Heart left ventricle (tissue), 16 donors: ENCODE measurements at regions not wholly inside any gene's neighbourhood (a gene's known extent, or its start where the extent isn't known, plus 50 kb on each side); places are given as distances from the start of the nearest gene placed in this dataset.

Experiments
- ATAC-seq, 4 donors: fragments of 200-7000 bp; cut with Tn5 transposase; one replicate each; pipeline ENCODE4 v1.9.1; 2020 to 2022; ENCODE audit warnings: moderate library complexity in 4 of 4, mild to moderate bottlenecking in 3 of 4, moderate number of reproducible peaks in 1 of 4
- DNase-seq, 5 donors: peaks; one replicate each; pipeline ENCODE4 v3.0.0-alpha.2; 2020
- H3K27ac ChIP-seq, 12 donors: fragments of 200-600 bp; sonication (generic) in 4 of 12; one replicate each; pipeline versions ENCODE4 v1.5.0 to v1.8.0; 2016 to 2022; ENCODE audit warnings: mild to moderate bottlenecking in 2 of 12
- H3K27me3 ChIP-seq, 9 donors: fragments of 200-600 bp; sonication (generic) in 2 of 9; one replicate each; pipeline versions ENCODE4 v1.5.1 to v1.8.0; 2016 to 2022; ENCODE audit warnings: mild to moderate bottlenecking in 3 of 9
- H3K36me3 ChIP-seq, 9 donors: fragments of 200-600 bp; sonication (generic) in 2 of 9; one replicate each; pipeline versions ENCODE4 v1.5.0 to v1.8.0; 2018 to 2022; ENCODE audit warnings: mild to moderate bottlenecking in 2 of 9
- H3K4me1 ChIP-seq, 12 donors: fragments of 200-600 bp; sonication (generic) in 4 of 12; one replicate each; pipeline versions ENCODE4 v1.5.0 to v1.8.0; 2016 to 2022; ENCODE audit warnings: mild to moderate bottlenecking in 3 of 12
- H3K4me3 ChIP-seq, 12 donors: fragments of 200-600 bp; sonication (generic) in 4 of 12; one replicate each; pipeline versions ENCODE4 v1.5.0 to v1.8.0; 2017 to 2022; ENCODE audit warnings: mild to moderate bottlenecking in 9 of 12, moderate library complexity in 4 of 12
- H3K9me3 ChIP-seq, 12 donors: fragments of 200-600 bp; sonication (generic) in 4 of 12; one replicate each; pipeline versions ENCODE4 v1.5.0 to v1.8.0; 2016 to 2022; ENCODE audit warnings: mild to moderate bottlenecking in 1 of 12
- POLR2A ChIP-seq, 2 donors: fragments of 450-650 bp; IDR thresholded peaks; one replicate each; pipeline ENCODE4 v1.6.1; 2017; ENCODE audit warnings: antibody characterized with exemption in 2 of 2, mild to moderate bottlenecking in 2 of 2, moderate library complexity in 2 of 2
- WGBS, 4 donors: extraction: QIAGEN DNeasy Blood & Tissue Kit in 2 of 4; methylation state at CpG; one replicate each; pipeline versions ENCODE4 v1.1.5 to v1.1.7; 2013 to 2018; 5-methylcytosine and 5-hydroxymethylcytosine counted together
- intact Hi-C, 10 donors: fragments of 100-400 bp; cut with DNase I; formaldehyde crosslinking; loops; one replicate each; pipeline versions ENCODE4 v1.11.1 to v1.14.2; 2022
- TF ChIP-seq, protein P1 (sequence below), 12 donors: fragments of 200-600 bp; sonication (generic) in 4 of 12; IDR thresholded peaks; one replicate each; pipeline versions ENCODE4 v1.5.0 to v1.8.0; 2018 to 2022; ENCODE audit warnings: antibody characterized with exemption in 12 of 12, mild to moderate bottlenecking in 5 of 12
- donor health status: ischemic (EF 13 %, LVEDD 7.1; RV severe dilation, severe dysfunction).
- donor health status: healthy with polysubstance abuse.
- donor health status: DM: no; HTN: yes; CAD: no.
- donor health status: DM: no; HTN: no; CAD: no.
- donor health status: ischemic (EF 25% LVEDD 6.9; RV normal size, moderate dysfunction).
- donor health status: ischemic (EF 25% LVEDD 5.7; RV mildly dilated, moderate dysfunction).
- donor health status: healthy.
- donor health status: DM: yes; HTN: yes; CAD: no.
- donor health status: ischemic (EF 35%, LVEDD 5.7; RV mildly dilated, moderate dysfunction).
- donor health status: nonischemic (EF 11% LVEDD 7.7; RV severe dilation, severe dysfunction).
- donor health status: DM: yes; HTN: yes; CAD: no.
- donor health status: PGD.
- donor health status: ischemic (EF 29% LVEDD 5.4; RV normal size, mild dysfunction).
- donor health status: nonischemic (EF 23%, LVEDD 6.1; RV moderate dilation, normal function).

DNA sequence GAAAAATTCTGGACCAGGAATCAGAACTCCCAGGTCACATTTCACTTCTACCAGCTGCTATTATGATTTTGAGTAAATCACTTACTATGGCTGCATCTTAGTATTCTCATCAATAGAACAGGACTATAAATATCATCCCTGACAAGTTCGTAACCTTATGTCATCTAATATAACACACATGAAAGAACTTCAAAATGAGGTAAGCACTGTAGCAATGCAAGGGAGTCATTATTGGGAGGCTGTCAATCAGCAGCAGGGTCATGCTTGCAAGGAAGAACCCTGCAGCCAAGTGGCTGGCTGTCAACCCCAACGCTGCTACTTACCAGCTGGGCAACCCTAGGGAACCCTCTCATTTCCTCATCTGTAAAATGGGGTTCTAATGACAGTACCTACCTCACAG lies 123.3 kb upstream of the B3GAT2 start:
- no peak overlapping the region for H3K4me3 ChIP-seq
- TF ChIP-seq POLR2A (IDR thresholded peaks at IDR 0.05) = no peak
- TF ChIP-seq, protein P1, sequence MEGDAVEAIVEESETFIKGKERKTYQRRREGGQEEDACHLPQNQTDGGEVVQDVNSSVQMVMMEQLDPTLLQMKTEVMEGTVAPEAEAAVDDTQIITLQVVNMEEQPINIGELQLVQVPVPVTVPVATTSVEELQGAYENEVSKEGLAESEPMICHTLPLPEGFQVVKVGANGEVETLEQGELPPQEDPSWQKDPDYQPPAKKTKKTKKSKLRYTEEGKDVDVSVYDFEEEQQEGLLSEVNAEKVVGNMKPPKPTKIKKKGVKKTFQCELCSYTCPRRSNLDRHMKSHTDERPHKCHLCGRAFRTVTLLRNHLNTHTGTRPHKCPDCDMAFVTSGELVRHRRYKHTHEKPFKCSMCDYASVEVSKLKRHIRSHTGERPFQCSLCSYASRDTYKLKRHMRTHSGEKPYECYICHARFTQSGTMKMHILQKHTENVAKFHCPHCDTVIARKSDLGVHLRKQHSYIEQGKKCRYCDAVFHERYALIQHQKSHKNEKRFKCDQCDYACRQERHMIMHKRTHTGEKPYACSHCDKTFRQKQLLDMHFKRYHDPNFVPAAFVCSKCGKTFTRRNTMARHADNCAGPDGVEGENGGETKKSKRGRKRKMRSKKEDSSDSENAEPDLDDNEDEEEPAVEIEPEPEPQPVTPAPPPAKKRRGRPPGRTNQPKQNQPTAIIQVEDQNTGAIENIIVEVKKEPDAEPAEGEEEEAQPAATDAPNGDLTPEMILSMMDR (IDR thresholded peaks at IDR 0.05) = no peak
- intact Hi-C loops = no loop called here
- DNase-seq (no peak), ATAC-seq (peak in 1 of 4 donors; percentile 28)
- H3K36me3 ChIP-seq = no peaks in the 10 kb centered on the region
- peaks cover 0 to 24% (median 6%) of the 10 kb centered on the region in 12 donors for H3K9me3 ChIP-seq
- H3K27ac ChIP-seq = peak overlapping the region in 6 of 12 donors; percentile 13 to 70 (median 28)
- WGBS, 4 donors = 68 to 91% (median 76%) methylated on average over 2 of the region's 2 CpGs
- H3K4me1 ChIP-seq = peaks cover 0 to 37% (median 13%) of the 10 kb centered on the region in 12 donors
- H3K27me3 ChIP-seq = no peaks in the 10 kb centered on the region

GRCh38 chr6:71080826-71081225 lies 124.0 kb upstream of the B3GAT2 start:
- peaks cover 0 to 37% (median 13%) of the 10 kb centered on the region in 12 donors for H3K4me1 ChIP-seq
- TF ChIP-seq, protein P1 (IDR thresholded peaks at IDR 0.05) = no peak
- no peak for TF ChIP-seq POLR2A (IDR thresholded peaks at IDR 0.05)
- no peak overlapping the region for H3K4me3 ChIP-seq
- peak overlapping the region in 8 of 12 donors; percentile 9 to 78 (median 40) for H3K27ac ChIP-seq
- no peaks in the 10 kb centered on the region for H3K27me3 ChIP-seq
- 47 to 57% (median 53%) methylated on average over 4 of the region's 4 CpGs for WGBS, 4 donors
- H3K36me3 ChIP-seq = no peaks in the 10 kb centered on the region
- intact Hi-C loops = no loop called here
- ATAC-seq (peak; percentile 53 to 89 (median 79)), DNase-seq (peak in 1 of 5 donors; percentile 40)
- H3K9me3 ChIP-seq = peaks cover 0 to 24% (median 6%) of the 10 kb centered on the region in 12 donors

DNA sequence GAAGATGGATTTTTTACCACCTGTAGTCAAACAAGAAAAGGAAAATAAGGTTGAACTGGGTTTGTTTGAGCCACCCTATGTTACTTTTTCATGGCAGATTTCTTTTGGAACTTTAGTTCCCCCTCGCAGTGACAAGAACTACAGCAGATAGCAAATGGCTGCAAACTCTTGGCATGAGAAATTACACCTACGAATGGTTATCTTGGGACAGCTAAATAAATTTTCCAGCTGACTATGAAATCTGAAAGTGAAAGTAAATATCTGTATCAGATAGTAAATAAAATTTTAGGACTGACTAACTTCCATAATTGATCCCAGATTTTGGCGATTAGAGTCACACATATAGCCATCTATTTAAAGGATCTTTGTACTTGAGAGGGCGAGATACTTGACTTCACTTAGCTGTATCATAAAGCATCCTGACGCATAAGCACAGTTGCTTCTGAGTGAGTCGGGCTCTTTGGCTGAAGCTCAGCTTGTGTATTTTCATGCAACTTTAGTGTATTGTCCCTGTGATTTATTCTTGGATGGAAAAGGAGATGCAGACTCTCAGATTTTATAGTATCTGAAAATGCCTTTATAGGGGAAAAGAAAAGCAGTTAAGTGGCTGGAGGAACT lies 125.3 kb upstream of the B3GAT2 start:
- peaks cover 0 to 37% (median 13%) of the 10 kb centered on the region in 12 donors for H3K4me1 ChIP-seq
- TF ChIP-seq, protein P1 (IDR thresholded peaks at IDR 0.05) = no peak
- TF ChIP-seq POLR2A (IDR thresholded peaks at IDR 0.05) = no peak
- H3K27ac ChIP-seq = peak overlapping the region in 10 of 12 donors; percentile 19 to 78 (median 50)
- no peak for DNase-seq
- intact Hi-C loops = loop anchor here in 1 of 10 donors (2.0 kb wide), 1 partner anchor 25 kb away; no protein-coding TSS in a partner anchor
- 32 to 47% (median 35%) methylated on average over 6 of the region's 6 CpGs for WGBS, 4 donors
- no peaks in the 10 kb centered on the region for H3K27me3 ChIP-seq
- H3K4me3 ChIP-seq = peak overlapping the region in 9 of 12 donors; percentile 7 to 42 (median 34)
- no peaks in the 10 kb centered on the region for H3K36me3 ChIP-seq
- ATAC-seq = peak in 2 of 4 donors; percentile 15 to 23
- peaks cover 0 to 17% (median 6%) of the 10 kb centered on the region in 12 donors for H3K9me3 ChIP-seq

DNA sequence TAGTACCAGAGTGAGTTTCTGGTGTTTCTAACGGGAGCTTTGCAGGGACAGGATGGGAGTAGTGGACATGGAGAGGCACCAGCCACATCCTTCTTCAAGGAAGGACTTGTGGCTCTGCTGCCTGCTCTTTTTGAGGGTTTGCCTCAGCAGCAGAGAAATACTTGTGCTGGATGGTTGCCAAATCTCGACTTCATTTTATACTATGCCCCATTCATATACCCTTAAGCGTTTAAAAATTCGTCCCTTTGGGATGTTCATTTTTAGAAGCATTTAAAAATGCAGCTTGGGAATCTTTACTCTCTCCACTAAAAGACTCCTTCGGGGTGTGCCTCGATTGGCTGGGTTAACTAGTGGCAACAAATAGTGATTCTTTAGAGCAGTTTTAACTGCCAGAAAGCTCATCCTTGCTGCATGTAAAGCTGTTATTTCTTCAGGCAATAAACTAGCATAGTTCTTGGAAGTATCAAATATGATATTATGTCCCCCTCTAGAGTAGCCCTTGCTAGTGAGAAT lies 126.5 kb upstream of the B3GAT2 start:
- 44 to 51% (median 46%) methylated on average over 6 of the region's 6 CpGs for WGBS, 4 donors
- Histone ChIP-seq H3K9me3 (peaks cover 0 to 4% (median 0%) of the 10 kb centered on the region in 12 donors), H3K4me1 (peaks cover 0 to 37% (median 13%) of the 10 kb centered on the region in 12 donors), H3K36me3 (no peaks in the 10 kb centered on the region), H3K27ac (peak overlapping the region in 8 of 12 donors; percentile 19 to 78 (median 54)), H3K27me3 (no peaks in the 10 kb centered on the region), H3K4me3 (no peak overlapping the region)
- TF ChIP-seq, protein P1 (IDR thresholded peaks at IDR 0.05) = no peak
- TF ChIP-seq POLR2A (IDR thresholded peaks at IDR 0.05) = no peak
- no peak for DNase-seq
- ATAC-seq = no peak
- intact Hi-C loops = loop anchor here in 1 of 10 donors (2.0 kb wide), 1 partner anchor 23 kb away; no protein-coding TSS in a partner anchor
